PC-3 (cell line): ENCODE measurements at regions not wholly inside any gene's neighbourhood (a gene's known extent, or its start where the extent isn't known, plus 50 kb on each side); places are given as distances from the start of the nearest gene placed in this dataset.
"Not testable (repeated sequence)": the region's sequence is repeated elsewhere in the genome, so short reads cannot be mapped to it uniquely, and the experiment has no call there.

ENCODE experiments used
- EZH2 ChIP-seq: fragments of 300-600 bp; sonication (generic); IDR thresholded peaks from one replicate; pipeline ENCODE4 v1.6.1; 2017; ENCODE audit warnings: antibody characterized with exemption, mild to moderate bottlenecking, low read length; ENCODE audit not compliant: unreplicated experiment
- EZH2phosphoT487 ChIP-seq: fragments of 300-600 bp; sonication (generic); IDR thresholded peaks from 2 replicates; pipeline ENCODE4 v1.6.1; 2018; ENCODE audit warnings: mild to moderate bottlenecking, antibody characterized with exemption, low read length, borderline replicate concordance
- TF ChIP-seq, protein P1 (sequence below): fragments of 300-600 bp; sonication (generic); conservative IDR thresholded peaks from 2 replicates; pipeline ENCODE4 v1.5.1; 2017; ENCODE audit warnings: antibody characterized with exemption, low read depth, mild to moderate bottlenecking, low read length

DNA sequence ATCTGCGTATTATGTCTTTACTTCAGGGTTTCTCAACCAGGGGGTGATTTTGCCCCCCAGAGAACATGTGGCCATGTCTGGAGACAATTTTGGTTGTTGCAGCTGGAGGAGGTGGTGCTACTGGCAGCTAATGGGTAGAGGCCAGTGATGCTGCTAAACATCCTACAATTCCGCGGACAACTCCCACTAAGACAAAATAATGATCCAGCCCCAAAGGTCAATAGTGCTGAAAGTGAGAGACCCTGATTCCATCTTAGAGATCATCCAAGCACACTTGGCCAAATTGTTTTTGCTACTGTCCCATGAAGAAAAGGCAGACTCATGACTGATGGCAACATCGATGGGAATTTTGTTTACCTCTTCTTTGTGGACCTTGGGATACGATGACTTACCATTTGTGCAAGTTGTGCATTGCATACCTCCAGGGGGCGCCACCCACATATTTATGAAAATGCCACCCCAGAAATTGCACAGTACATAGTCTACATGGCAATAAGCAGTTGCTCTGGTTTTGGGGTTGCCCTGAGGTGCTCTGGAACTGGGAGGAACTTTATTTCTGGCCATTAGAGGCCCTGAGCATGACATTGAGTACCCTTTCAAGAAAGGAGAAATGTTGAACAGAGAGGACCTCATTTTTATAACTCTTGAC is 144.3 kb downstream of the UNC93B1 start:
- TF ChIP-seq, protein P1, sequence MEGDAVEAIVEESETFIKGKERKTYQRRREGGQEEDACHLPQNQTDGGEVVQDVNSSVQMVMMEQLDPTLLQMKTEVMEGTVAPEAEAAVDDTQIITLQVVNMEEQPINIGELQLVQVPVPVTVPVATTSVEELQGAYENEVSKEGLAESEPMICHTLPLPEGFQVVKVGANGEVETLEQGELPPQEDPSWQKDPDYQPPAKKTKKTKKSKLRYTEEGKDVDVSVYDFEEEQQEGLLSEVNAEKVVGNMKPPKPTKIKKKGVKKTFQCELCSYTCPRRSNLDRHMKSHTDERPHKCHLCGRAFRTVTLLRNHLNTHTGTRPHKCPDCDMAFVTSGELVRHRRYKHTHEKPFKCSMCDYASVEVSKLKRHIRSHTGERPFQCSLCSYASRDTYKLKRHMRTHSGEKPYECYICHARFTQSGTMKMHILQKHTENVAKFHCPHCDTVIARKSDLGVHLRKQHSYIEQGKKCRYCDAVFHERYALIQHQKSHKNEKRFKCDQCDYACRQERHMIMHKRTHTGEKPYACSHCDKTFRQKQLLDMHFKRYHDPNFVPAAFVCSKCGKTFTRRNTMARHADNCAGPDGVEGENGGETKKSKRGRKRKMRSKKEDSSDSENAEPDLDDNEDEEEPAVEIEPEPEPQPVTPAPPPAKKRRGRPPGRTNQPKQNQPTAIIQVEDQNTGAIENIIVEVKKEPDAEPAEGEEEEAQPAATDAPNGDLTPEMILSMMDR: not testable (repeated sequence)
- not testable (repeated sequence) for TF ChIP-seq EZH2, EZH2phosphoT487
